ENCODE measurements at regions not wholly inside any gene's neighbourhood (a gene's known extent, or its start where the extent isn't known, plus 50 kb on each side); places are given as distances from the start of the nearest gene placed in this dataset.

DNA sequence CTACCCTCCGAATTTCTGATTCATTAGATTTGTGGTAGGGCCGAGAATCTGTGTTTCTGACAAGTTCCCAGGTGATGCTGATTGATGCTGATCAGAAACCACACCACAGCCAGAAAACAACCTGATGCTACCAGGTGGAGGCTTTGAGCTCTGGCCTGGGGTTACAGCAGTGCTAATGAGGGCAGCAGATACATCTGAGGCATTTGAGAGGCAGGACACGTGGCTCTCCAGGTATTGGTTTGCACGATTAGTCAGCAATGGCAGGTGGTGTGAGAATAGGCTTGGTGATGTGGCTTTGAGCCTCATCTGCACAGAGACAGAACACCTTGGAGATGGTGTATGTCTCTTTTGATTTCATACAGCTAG lies 78.8 kb upstream of the THBS1 start:
- no peaks in the 10 kb centered on the region for H3K4me1 ChIP-seq (replicated peaks in 1 of 4; ENCODE audit: control insufficient read depth in 3 of 4, insufficient read depth in 4 of 4, low read length in 3 of 4)
- no peak for FAIRE-seq
- CTCF ChIA-PET (ENCODE audit: partially characterized antibody) = no interaction called here

More for the DNA sequence above, 78.8 kb upstream of the THBS1 start:
- WGBS, 2 experiments (ENCODE audit: extremely low coverage in 1 of 2, insufficient coverage in 1 of 2, insufficient read length in 1 of 2, insufficient replicate concordance in 2 of 2, low coverage in 1 of 2, low lambda C conversion rate in 2 of 2, missing lambda C conversion rate in 1 of 2) = 84% methylated on average over 4 of the region's 4 CpGs; no CpG with 5 or more reads in 1 of the 2 experiments
- H4K20me1 ChIP-seq (replicated peaks in 1 of 2; ENCODE audit: control insufficient read depth in 1 of 2, insufficient read depth in 2 of 2, low read length in 2 of 2) = no peaks in the 10 kb centered on the region
- no peaks in the 10 kb centered on the region for H3K27me3 ChIP-seq (replicated peaks in 1 of 4; ENCODE audit: control insufficient read depth in 3 of 4, extremely low read depth in 1 of 4, insufficient read depth in 3 of 4, low read length in 3 of 4)
- no peak overlapping the region for H3K9ac ChIP-seq (replicated peaks in 1 of 4; ENCODE audit: extremely low read depth in 1 of 4, low read depth in 3 of 4, low read length in 3 of 4)
- H3K9me3 ChIP-seq (ENCODE audit: insufficient read depth in 2 of 2, low read depth in 1 of 2, low read length in 1 of 2) = no peaks in the 10 kb centered on the region
- no peaks in the 10 kb centered on the region for H3K23me2 ChIP-seq (ENCODE audit: low read depth, low read length)
- no peak overlapping the region for H3K4ac ChIP-seq (replicated peaks; ENCODE audit: insufficient read length, low read depth, low read length)
- H2AK5ac ChIP-seq (ENCODE audit: low read depth, low read length) = no peak overlapping the region
- H3K14ac ChIP-seq (ENCODE audit: insufficient read length) = no peak overlapping the region
- no peak overlapping the region for H3K4me2 ChIP-seq (ENCODE audit: insufficient read depth in 1 of 2, low read depth in 2 of 2, low read length in 2 of 2)
- no peak overlapping the region for H4K8ac ChIP-seq (ENCODE audit: extremely low read depth, insufficient read depth, low read length)
- no peaks in the 10 kb centered on the region for H3K36me3 ChIP-seq (ENCODE audit: control insufficient read depth in 2 of 4, insufficient read depth in 4 of 4, low read length in 3 of 4)
- H2AFZ ChIP-seq (ENCODE audit: low read length) = no peak overlapping the region
- H3K23ac ChIP-seq (ENCODE audit: insufficient read length) = no peak overlapping the region
- no peak overlapping the region for H4K5ac ChIP-seq (ENCODE audit: insufficient read length, low read depth, low read length)
- POLR2A ChIA-PET (ENCODE audit: partially characterized antibody) = interaction anchor here (2.1 kb wide), 1 partner anchor 78 kb away, joined by 6 read pairs; the partner anchor contains the start of gene THBS1
- H3K18ac ChIP-seq (ENCODE audit: extremely low read depth, low read length) = no peak overlapping the region
- H2BK20ac ChIP-seq (ENCODE audit: low read length) = no peak overlapping the region
- H3K79me1 ChIP-seq (ENCODE audit: low read depth, low read length) = no peaks in the 10 kb centered on the region
- no peak overlapping the region for H3K4me3 ChIP-seq (ENCODE audit: extremely low read depth in 1 of 4, insufficient read depth in 2 of 4, low read depth in 3 of 4, low read length in 4 of 4)
- H3K27ac ChIP-seq (ENCODE audit: low read depth, low read length) = no peak overlapping the region
- no peak for DNase-seq (ENCODE audit: low read depth in 1 of 2, low spot score in 2 of 2)
- H2BK120ac ChIP-seq (replicated peaks; ENCODE audit: low read depth, low read length) = no peak overlapping the region
- H4K91ac ChIP-seq (replicated peaks; ENCODE audit: insufficient read length, low read length) = no peak overlapping the region
- H2BK5ac ChIP-seq (ENCODE audit: low read depth, low read length) = no peak overlapping the region
- H3K56ac ChIP-seq (replicated peaks; ENCODE audit: insufficient read length, low read depth, low read length) = no peak overlapping the region
- TF ChIP-seq ZNF274 (IDR thresholded peaks at IDR 0.05; ENCODE audit: borderline replicate concordance, extremely low read depth, low read length) = no peak
- no peak for TF ChIP-seq ASH2L (IDR thresholded peaks at IDR 0.05; ENCODE audit: low read length)
- no peak for TF ChIP-seq GABPA (IDR thresholded peaks at IDR 0.05; ENCODE audit: borderline replicate concordance, insufficient read depth, low read length)
- no peak for TF ChIP-seq TBP (IDR thresholded peaks at IDR 0.05; ENCODE audit: low read depth, low read length)
- TF ChIP-seq CREB1 (IDR thresholded peaks at IDR 0.05) = no peak
- TF ChIP-seq TEAD4 (IDR thresholded peaks at IDR 0.05; ENCODE audit: low read depth, low read length) = no peak
- no peaks in the 10 kb centered on the region for H3K79me2 ChIP-seq (ENCODE audit: control insufficient read depth in 1 of 2, insufficient read depth in 2 of 2, low read length in 2 of 2)
- H2BK12ac ChIP-seq (ENCODE audit: low read depth, low read length) = no peak overlapping the region
- H2BK15ac ChIP-seq (ENCODE audit: low read length) = no peak overlapping the region; the same call in 1 of the 2 replicates
